Activated T-cell treated with anti-CD3 and anti-CD28 coated beads, Interleukin-2, amount 50 U/mL, for 48 hours (primary cell): ENCODE measurements at regions not wholly inside any gene's neighbourhood (a gene's known extent, or its start where the extent isn't known, plus 50 kb on each side); places are given as distances from the start of the nearest gene placed in this dataset.
"Not testable (repeated sequence)": the region's sequence is repeated elsewhere in the genome, so short reads cannot be mapped to it uniquely, and the experiment has no call there.

Source experiments
- DNase-seq, 2 experiments: peaks; one replicate each; pipeline ENCODE4 v3.0.0-alpha.2; 2020

- no peak for DNase-seq
Measured at GRCh38 chr18:42334931-42335330, 379.9 kb downstream of the PIK3C3 start.

DNA sequence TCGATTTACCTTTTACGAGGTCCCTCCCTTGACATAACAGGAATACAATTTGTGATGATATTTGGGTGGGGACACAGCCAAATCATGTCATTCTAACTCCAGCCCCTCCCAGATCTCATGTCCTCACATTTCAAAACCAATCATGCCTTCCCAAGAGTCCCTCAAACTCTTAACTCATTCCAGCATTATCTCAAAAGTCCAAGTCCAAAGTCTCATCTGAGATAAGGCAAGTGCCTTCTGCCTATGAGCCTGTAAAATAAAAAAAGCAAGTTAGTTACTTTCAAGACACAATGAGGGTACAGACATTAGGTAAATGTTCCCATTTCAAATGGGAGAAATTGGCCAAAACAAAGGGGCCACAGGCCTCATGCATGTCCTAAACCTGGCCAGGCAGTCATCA lies 381.1 kb downstream of the PIK3C3 start:
- DNase-seq = no peak

DNA sequence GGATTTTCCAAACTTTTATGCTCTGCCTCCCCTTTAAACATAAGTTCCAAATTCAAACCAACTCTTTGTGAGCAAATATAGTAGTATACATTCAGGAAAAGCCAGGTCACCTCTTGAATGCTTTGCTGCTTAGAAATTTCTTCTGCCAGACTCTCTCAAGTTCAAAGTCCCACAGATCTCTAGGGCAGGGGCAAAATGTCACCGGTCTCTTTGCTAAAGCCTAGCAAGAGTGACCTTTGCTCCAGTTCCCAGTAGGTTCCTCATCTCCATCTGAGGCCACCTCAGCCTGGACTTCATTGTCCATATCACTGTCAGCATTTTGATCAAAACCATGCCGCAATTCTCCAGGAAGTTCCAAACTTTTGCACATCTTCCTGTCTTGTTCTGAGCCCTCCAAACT lies 382.3 kb downstream of the PIK3C3 start:
- DNase-seq = not testable (repeated sequence)

- no peak for DNase-seq
Measured at GRCh38 chr18:42338683-42339082, 383.6 kb downstream of the PIK3C3 start.

GRCh38 chr18:42339372-42339771 lies 384.3 kb downstream of the PIK3C3 start:
- DNase-seq = no peak

DNA sequence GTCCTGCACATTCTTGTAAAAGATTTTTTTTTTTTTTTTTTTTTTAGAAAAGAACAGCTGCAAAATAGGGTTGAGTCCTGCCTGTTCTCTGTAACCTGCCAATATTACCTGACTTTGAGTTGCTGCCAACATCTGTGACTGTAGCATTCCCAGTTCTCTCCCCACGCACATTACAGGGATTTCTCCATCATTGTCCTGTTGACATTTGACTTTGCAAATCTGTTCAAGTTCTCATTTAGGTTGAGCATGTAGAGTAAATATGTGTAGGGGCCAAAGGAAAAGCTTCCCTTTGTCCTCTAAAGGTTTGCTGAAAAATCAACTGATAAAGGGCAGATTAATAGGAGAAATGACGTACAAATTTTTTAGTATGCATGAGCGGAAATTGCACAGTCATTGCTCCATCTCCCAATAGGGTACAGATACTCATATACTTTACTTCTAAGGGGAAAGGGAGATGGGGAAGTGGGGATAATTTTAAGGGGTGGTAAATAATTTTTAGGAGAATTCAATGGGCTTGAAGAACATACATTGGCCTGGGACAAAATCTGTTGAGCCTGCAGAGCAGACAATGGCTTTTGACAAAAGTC lies 385.5 kb downstream of the PIK3C3 start:
- DNase-seq = no peak

DNA sequence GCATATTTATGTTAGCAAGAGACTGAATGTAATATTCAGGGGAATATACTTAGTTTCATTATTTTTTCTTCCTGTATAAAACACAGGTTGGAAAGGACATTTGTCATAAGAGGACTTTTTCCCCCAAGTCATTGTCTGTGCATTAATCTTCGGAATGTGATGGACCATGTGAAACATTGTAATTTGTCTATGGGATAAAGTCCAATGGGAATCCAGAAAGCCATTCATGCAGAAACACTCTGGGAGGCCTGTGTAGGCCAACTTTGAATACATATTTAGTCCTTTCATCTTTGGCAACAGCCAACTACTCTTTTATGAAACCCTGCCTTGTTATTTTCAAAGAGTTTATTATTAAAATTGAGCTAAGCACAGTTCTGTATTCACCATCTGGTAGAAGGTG lies 386.4 kb downstream of the PIK3C3 start:
- no peak for DNase-seq

DNA sequence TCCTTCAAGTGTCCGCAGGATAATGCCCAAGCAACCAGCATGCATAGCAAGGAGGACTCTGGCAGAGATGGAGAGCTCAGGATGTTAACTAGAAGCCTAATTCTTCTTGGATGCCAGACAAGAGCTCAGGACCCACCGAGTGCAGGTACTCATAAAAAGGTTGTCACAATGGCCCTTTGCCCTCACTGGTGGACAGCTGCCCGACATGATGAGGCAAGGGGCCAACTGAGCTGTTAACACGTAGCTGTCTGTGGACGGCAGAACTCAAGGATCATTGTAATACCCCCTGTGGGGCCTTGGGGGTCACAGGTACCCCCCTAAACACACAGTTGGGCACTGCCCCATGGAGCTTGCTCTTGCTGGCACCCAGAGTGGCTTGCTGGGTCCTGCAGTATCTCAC lies 393.7 kb downstream of the PIK3C3 start:
- DNase-seq = no peak

GRCh38 chr18:42351455-42351854 lies 396.4 kb downstream of the PIK3C3 start:
- no peak for DNase-seq

DNA sequence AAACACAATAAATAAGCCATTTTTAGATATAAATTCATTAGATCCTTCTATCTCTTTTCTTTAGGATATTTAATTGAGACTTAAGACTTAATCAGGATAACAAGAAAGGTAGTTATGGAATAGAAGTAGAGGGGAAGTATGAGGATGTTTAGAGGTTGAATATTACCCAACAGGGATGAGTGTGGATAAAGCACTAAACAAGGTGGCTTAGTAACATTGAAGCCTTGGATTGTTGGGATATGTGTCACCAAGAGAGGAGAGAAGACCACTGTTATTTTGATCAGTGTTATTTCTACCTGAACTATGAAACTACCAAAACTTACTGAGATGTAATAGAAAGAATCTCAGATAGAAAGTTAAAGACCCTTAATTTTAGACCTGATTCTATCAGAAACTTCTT lies 405.7 kb downstream of the PIK3C3 start:
- no peak for DNase-seq

- DNase-seq = no peak
Measured at GRCh38 chr18:42363446-42364441, 408.7 kb downstream of the PIK3C3 start.

GRCh38 chr18:42364766-42365165 lies 409.7 kb downstream of the PIK3C3 start:
- DNase-seq = no peak

GRCh38 chr18:42365591-42365990 lies 410.6 kb downstream of the PIK3C3 start:
- no peak for DNase-seq

DNA sequence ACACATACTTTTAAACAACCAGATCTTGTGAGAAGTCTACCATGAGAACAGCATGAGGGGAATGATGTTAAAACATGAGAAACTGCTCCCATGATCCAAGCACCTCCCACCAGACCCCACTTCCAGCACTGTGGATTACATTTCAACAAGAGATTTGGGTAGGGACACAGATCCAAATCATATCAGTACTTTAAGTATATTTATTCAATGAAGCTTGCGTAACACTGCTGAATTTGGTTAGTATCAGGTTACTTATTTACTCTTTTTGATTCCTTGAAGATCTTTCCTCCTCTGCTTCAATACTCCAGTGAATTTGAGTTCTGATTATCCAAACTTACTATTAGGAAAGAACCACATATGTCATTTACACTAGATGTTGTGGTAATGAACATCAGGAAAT lies 418.6 kb downstream of the PIK3C3 start:
- DNase-seq = no peak

- DNase-seq = no peak
Measured at GRCh38 chr18:42374961-42375360, 419.9 kb downstream of the PIK3C3 start.

GRCh38 chr18:42378854-42379253 lies 423.8 kb downstream of the PIK3C3 start:
- DNase-seq = not testable (repeated sequence)

- DNase-seq = not testable (repeated sequence)
Measured at GRCh38 chr18:42381236-42381635, 426.2 kb downstream of the PIK3C3 start.

- no peak for DNase-seq
Measured at GRCh38 chr18:42392416-42392815, 437.4 kb downstream of the PIK3C3 start.

DNA sequence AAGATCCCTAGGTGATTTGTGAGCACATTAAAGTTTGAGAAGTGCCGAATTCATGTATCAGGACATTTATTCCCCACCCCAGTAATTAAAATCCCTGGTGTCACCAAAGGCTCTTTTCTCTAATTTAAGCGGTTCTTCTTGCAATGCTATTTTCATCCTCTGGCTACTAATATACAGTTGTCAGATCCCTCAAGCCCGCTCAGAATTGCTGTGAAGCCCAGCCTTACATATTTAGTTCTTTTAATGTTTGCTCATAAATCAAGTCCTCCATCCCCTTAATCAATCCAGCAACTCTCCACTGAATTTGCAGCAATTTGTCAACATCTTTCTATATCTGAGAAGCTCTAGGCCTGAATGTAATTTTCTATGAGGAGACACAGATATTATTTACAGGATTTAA lies 437.9 kb downstream of the PIK3C3 start:
- DNase-seq = no peak

DNA sequence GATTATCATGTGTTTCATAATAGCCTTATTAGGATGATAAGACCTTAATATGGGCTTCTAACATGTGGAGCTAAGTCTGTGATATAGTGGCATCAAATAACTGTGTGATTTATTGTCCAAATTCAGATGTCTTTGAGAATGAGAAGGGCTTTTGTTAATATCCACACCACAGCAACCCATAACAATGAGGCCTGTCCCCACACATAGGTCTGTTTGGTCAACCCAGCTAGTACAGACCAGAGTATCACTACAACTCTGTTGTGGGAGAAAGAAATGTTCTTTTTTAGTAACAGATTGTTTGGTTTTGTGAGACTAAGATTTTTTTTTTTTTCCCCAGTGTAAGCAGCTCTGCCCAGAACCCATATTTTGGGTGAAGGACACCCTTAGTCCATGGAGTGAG lies 439.2 kb downstream of the PIK3C3 start:
- DNase-seq = no peak

DNA sequence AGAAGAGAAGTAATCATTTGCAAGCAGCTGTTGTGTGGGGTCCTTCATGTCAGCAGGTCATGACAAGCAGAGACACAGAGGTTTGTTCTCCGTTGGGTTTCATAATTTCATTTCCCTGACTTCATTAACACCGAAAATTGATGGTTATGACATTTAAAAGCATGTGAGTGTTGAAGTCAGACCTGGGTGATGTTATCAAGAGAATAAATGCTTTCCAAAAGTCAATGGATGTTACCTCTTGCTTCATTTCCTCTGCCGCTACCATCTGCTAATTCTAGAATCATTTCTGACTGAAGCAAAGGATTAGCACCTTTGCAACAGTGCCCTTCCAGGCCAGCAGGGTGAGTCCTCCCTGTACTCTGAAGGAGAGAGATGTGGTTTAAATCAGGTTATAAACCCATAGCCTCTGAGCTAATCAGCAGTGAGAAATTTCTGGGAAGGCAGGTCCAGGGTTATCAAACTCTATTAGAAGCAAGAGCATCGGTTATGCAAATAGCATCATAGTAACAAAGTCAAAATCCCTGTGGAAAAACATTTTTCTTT lies 446.2 kb downstream of the PIK3C3 start:
- DNase-seq = no peak

GRCh38 chr18:42404151-42404550 lies 449.1 kb downstream of the PIK3C3 start:
- DNase-seq = no peak

GRCh38 chr18:42409005-42409404 lies 454.0 kb downstream of the PIK3C3 start:
- no peak for DNase-seq

DNA sequence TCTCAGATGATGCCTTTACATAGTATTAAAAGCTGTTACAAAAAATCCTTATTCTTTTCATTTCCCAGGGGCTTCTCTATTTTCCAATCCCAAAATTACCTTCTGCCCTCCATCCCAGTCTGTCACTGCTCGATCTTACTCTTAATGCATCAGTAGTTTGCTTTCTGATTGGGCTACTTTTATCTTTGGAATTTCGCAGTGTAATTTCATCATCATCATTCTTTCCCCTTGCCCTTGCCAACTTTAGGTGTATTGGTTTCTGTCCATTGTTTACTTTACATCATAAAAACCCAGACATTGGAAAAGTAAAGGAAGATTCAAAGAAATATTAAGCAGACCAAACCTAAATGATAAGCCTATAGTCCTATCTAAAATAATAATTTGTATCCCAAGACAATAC lies 457.2 kb downstream of the PIK3C3 start:
- no peak for DNase-seq
